GM21526 (cell line): ENCODE measurements at regions not wholly inside any gene's neighbourhood (a gene's known extent, or its start where the extent isn't known, plus 50 kb on each side); places are given as distances from the start of the nearest gene placed in this dataset.

Experiments used
- ATAC-seq: cut with Tn5 transposase; IDR thresholded peaks from one replicate; pipeline ENCODE4 v1.9.1; 2021; ENCODE audit warnings: moderate library complexity; ENCODE audit not compliant: unreplicated experiment, low FRiP score

DNA sequence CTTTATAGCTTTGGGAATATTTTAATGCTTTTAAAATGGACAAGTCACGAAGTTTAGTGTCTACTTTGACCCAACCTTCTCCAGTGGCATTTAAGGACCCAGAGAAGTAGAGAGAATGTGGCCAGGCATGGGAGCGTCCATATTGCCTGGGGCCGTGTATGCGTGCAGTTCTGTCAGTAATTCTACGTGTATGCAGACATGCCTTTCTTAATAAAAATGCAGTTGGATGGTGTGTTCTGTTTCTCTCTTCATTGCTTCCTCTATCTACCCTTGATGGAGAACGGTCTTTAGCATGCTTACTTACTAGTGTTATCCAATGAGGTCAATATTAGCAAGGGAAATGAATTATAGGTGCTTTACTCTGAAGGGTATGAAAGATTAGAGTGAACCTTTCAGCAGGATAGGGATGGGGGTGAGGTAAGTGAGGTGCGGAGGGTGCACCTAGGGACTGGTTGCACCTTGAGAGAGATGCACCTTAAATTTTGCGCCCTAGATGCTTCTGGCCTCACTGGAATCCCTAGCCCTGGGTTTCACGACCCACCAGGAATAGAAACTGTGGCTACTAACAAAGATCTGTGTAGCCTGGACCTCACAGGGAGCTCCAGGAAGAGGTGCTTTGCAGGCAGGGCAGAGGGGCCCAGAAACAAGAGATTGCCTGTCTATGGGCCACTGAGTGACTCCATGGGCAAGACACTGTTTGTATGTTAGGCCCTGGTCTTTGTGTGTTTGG lies 194.3 kb downstream of the MYCN start:
- ATAC-seq, result no peak

DNA sequence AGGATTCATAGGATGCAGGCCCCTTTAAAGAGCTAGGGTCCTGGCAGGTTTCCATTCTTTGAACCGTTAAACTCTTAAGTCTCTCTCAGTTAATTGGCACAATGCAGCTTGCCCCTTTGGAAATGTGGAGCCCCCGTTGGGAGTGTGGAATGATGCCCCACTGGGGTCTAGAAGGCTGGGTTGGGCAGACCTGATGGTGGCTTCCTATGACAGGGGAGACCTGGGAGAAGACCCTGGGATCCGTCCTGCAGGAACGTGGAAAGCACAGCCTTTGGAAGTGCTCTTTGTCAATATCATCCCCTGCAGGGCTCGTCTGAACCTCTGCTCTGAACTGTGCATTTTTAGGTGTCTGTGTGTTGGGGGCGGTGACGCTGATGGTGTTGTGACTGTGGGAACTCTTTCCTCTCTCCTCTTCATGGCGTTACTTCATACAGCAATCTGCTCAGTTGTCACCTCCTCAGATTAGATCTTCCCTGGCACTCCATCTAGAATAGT lies 190.6 kb downstream of the MYCN start:
- no peak for ATAC-seq

DNA sequence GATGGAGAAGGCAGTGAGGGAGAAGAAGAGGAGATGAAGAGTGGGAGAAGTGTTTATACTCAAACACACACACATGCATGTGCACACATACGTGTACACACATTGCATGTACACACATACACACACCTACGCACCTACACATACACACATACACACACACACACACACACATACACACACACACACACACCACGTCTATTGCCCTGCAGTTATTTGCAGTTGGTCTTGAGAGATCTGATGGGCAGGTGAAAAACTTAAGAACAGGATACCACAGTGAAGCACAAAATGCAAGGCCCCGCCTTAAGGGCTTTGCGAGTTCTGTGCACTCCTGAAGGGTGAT lies 190.2 kb downstream of the MYCN start:
- no peak for ATAC-seq

DNA sequence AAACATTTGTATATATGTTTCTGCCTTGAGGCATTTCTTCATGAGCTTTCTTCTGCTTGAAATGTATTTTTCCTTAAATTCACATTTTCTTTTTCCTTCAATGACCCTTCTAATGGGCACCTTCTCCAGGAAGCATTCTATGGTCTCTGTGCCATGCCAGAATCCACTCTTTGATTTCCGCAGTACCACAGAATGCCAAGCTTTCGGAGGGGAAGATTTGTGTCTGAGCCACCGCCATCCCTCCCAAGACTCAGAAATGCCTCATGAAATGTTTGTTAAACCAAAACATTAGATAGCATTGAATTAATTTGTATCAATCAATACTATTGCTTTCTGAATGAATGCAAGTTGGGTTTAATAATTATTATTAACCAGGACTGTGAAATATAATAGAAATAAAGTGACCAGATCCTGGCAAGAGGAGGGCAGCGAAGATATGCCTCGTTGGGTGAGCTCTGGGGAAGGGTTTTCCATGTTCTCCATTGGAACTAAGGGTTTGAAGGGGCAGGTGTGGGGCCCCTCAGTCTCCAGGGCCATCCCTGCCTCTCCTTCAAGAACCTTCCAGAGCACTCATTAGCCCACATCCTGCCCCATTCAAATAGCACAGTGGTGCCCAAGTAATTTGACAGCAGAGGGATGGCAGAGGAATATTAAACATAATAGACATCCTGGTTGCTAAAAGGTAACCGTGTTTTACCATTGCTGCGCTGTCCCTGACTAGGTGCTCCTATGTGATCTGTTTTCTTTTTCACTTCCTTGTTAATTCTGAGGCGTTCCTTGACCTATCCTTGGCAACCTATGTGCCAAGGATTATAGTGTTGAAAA lies 189.6 kb downstream of the MYCN start:
- no peak for ATAC-seq

DNA sequence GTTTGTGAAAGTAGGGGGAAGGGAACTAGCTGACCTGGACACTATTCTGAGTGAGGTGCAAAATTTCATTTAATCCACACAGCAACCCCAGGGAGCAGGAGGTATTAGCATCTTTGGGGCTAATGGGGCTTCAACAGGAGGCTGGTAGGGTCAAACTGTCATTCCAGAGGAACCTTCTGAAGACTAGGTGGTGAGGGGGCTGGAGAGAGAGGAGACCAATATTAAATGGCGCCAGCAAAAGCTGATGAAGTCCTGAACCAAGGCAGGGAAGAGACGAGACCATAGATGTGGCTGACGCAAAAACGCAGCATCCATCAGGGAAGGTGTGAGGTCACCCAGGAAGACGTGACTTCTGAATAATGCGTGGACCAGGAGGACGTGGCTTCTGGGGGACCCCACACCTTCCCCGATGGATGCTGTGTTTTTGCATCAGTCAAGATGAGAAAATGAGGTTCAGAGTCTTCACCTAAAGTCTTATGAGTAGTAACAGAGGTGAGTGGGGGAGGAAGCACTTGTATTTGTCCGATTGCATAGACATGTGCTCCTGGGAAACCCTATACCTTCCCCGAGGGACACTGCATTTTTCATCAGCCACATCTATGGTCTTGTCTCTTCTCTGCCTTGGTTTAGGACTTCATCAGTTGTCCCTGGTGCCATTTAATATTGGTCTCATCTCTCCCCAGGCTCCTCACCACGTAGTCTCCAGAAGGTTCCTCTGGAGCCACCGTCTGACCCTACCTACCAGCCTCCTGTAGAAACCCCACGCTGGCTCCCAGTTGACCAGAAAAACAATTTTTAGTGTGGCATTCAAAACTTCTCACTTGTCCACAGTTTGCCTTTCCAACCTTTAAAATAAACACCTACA lies 188.6 kb downstream of the MYCN start:
- no peak for ATAC-seq

DNA sequence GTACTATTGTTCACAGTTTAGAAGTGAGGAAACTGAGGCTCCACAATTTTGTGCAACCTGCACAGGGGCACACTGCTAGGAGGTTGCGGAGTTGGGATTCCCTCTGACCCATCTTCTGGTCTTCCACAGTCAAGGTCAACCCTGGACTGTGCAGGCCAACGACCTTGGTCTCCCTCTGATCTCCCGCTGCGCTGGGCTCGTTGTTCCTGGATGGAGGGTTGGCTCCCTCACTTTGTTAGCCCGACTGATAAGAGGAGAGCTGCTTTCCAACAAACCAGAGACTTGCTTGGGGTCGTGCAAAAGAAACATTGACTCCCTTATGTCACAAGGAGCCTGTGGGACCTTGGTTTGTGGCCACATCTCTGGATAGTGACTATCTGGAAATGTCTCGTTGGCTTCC lies 187.6 kb downstream of the MYCN start:
- ATAC-seq, result no peak

DNA sequence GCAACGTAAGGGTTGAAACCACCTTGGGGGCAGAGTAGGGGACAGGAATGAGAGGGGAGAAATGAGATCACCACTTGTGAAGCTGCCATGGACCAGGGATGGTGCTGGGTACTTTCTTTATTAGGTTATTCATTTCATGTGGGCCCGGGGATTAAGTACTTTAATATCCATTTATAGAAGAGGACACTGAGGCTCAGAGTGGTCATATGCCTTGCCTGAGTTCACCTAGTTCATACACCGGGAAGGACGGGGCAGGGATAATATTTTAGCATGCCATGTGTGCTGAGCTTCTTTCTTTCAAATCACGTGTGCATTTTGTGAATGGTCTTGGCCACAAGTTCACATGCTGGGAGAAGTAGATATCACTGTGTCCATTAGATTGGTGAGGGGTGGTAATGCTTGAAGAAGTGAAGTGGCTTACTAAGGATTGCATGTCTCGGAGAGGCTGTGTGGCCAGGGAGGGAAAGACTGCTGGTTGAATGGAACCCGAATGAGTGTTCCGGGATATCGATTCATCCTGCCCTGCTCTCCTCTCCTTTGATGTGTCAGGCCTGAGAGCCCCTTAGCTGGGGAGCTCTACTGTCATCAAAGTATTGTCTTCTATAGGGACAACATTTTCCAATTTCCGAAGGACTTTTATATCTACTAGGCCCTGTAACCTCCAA lies 187.1 kb downstream of the MYCN start:
- ATAC-seq, result no peak

DNA sequence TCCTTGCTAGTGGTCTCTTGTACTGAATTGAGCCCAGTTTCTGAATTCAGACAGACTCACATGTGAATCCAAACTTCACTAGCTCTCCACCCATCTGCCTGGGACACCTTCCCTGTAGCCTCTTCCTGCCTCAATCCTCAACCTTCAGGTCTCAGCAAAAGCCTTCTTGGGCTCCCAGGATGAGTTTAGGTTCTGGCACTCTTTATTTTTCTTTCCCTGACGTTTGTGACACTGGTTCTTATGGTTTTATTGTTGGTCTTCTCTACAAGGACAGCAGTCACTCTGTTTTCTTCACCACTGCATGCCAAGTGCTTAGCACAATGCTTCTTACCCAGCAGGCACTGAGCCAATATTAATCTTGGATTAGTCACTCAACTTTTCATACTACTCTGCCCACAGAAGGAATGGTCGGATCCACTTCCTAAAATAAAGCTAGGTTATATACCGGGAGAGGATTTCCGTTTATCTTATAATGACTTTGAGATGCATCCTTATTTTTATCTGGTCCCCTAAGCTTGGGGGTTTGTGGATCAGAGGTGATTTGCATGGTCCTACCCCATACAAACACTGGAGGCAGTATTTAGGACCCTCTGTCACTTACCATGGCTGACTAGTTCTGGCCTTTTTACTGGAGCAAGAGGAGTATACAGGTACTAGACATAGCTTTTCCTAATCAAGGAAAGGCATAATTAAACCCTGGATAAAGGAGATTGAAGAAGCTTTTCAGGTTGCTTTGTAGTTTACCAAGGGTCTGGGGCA lies 186.3 kb downstream of the MYCN start:
- ATAC-seq, result no peak

DNA sequence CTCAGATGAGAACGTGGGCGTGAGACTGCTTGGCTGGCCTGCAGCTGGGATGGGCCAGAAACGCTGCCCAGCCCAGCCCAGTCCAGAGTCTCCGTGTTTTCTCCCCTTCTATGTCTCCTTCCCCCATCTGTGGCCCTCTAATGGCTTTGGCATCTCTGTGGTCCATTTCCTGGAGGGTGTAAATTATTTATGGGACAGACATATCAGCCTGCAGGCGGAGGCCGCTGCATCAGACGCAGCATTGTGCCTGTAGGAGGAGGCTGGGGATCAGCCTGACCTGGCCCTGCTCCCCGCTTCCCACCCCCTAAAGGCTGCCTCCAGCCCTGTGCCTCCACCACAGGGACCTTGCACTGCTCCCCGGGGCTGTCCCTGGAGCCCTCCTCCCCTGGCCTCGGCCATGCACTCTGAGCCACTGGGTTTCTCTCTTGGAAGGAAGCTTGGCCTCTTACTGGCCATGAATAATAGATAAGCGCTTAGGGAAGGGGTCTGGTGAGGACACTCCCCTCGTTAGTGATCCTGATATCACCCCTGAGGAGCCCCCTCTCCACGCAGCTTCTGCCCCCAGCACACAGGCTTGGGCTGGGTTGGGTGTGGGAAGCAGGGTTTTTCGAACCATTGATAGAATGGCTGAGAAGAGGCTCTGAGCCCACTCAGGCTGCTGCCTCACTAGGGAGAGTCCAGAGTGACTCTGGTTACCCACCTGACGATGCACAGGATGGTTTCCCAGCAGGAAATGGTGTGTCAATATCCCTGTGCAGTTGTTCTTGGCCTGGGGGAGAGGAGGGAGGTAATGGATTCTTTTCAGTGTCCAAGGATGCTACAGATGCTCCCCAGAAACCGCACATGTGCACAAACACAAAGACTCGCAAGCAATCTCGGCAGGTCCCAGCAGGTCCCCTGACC lies 185.5 kb downstream of the MYCN start:
- no peak for ATAC-seq

DNA sequence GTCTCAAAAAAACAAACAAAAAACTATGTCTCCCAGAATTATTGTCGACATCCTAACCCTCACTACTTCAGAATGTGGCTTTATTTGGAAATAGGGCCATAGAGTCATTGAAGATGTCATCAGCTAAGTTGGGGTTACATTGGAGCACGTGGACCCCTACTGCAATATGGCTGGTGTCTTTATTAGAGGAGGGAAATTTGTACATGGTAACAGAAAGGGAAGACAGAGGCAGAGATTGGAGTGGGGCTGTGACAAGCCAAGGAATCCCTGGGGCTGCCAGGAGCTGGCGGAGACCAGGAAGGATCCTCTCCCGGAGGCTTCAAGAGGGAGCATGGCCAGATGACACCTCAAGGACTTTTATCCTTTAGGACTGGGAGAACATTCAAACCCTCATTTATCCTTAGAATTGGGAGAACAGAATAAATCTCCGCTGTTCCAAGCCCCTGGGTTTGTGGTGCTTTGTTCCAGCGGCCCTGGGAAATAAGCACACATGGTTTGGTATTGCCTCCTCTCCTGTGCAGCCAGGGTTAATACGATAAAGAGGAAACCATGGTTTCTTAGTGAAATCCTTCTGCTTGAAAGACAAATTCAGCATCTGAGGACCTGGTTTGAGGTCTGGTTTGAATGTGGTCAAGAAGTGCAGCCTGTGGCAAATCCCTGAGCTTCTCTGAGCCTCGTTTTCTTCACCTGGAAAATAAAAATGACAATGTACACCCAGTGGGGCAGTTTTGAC lies 184.7 kb downstream of the MYCN start:
- no peak for ATAC-seq

DNA sequence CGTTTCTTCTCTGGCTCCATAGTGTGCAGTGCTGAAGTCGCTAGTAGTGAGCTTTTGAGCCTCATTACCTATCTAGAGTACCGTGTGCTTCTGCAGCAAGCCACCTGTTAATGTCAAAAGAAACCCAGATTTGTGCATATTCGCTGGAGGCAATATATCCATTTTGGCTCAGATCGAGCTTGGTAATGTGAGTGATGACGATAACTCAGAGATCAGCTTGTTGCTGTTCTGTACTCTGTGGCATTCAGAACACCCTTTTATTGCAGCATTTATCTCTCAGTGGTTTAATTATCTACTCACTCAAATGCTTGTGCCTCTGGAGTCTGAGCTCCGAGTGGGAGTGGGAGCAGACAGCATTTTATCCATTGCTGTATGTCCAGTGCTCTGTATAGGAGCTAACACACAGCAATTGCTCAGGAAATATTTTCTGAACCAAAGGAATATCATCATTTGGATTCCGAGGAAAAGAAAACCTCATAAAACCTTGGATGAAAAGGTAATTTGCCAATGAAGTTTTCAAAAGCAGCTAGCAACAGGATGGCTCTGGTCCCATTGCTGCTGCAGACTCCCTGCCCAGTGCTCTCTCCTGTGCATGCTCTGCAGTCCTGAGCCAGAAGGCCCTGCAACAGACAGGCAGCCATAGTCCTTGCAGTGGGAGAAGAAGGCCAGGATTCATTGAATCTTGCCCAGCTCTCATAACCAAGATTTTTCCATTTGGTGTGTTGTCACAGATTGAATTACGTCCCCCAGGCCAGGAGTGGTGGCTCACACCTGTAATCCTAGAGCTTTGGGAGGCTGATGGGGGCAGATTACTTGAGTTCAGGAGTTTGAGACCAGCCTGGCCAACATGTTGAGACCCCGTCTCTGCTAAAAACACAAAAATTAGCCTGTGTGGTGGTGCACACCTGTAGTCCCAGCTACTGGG lies 183.8 kb downstream of the MYCN start:
- no peak for ATAC-seq

DNA sequence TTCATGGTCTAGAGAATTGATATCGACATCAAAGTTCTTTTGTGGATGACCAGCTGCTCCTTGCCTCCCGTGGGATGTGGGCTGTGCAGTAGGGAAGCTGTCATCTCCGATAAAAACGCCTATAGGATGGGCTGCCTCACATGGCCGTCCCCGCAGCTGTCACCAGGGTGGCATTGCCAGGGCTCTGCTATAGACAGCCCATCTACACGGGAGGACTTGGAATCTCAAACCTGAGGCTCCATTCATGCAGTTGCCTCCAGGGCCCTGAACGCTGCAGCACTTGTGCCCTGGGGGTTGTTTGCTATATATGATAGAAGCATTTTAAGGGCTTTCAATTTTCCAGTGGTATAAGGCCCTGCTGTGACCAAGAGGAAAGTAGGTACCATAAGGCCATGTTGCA lies 183.1 kb downstream of the MYCN start:
- ATAC-seq, result no peak

DNA sequence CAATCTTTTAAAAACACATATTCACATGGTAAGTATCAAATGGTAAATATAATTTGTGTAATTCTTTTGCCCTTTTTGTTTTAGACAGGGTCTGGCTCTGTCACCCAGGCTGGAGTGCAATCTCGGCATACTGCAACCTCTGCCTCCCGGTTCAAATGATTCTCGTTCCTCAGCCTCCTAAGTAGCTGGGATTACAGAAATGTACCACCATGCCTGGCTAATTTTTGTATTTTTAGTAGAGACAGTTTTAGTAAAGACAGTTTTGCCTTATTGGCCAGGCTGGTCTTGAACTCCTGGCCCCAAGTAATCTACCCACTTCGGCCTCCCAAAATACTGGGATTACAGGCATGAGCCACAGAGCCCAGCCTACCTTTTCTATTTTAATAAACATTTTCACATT lies 182.2 kb downstream of the MYCN start:
- ATAC-seq, result no peak

DNA sequence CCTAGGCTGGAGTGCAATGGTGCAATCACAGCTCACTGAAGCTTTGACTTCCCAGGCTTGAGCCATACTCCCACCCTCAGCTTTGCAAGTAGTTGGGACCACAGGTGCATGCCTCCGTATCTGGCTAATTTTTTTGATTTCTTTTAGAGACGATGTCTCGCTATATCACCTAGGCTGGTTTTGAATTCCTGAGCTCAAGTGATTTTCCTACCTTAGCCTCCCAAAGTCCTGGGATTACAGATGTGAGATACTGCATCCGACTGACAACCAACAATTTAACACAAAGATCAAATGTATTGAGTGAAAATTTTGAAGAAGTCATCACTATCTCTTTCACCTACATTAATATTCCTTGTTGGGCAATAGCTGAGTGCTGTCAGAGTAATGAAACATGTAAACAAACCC lies 181.6 kb downstream of the MYCN start:
- no peak for ATAC-seq

DNA sequence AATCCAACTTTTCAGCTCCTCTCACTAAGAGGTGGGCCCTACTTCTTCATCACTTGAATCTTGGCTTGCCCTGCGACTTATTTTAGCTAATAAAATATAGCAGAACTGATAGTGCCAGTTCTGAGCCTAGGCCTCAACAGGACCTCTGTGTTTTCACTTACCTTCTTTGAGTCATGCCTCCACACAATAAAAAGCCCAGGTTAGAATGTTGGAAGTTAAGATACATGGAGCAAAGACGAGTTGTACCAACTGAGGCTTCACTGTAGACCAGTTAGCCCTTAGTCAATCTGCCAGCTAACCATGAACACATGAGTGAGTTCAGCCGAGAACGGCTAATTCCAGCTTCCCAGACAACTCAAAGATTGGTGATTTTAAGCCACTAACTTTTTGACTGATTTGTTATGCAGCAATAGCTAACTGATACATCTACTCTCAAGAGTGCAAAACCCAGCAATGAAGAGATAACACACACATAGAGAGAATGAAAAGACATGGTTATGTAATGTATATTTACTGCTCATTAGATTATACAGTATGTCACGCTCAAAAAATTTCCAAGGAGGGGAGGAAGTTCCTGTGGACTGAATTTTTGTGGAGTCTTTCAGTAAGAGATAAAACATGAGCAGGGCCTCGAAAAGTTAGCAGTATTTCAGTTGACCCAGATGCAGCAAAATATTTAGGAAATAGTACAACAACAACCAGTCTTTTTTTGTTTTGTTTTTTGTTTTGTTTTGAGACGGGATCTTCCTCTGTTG lies 181.1 kb downstream of the MYCN start:
- ATAC-seq, result no peak

DNA sequence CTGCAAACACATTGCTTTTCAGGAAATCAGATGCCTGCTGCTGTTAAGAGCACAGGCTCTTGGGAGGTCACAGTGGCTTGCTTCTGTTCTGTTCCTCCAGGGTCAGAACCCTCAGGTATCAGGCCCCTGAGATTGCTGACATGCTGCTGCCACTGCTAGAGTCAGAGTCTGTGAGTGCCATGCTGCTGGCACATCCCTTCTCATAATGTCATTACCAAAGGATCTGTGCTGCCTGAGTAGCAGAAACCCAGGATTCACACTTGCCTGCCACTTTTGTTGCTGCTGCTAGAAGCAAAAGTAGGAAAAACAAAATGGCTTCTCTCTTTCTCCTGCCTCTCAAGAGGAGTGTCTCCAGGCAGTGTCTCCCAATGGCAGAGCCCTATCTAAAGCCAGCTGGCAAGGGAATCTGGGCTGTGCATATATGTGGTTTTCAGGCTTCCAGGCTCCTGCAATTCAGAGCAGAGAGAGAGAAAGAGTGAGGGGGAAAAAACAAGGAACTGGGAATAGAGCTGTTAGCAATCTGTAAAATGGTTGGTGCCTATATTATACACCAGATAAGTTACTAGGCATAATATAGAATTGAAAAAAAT lies 180.3 kb downstream of the MYCN start:
- no peak for ATAC-seq
